ENCODE measurements at regions not wholly inside any gene's neighbourhood (a gene's known extent, or its start where the extent isn't known, plus 50 kb on each side); places are given as distances from the start of the nearest gene placed in this dataset.

DNA sequence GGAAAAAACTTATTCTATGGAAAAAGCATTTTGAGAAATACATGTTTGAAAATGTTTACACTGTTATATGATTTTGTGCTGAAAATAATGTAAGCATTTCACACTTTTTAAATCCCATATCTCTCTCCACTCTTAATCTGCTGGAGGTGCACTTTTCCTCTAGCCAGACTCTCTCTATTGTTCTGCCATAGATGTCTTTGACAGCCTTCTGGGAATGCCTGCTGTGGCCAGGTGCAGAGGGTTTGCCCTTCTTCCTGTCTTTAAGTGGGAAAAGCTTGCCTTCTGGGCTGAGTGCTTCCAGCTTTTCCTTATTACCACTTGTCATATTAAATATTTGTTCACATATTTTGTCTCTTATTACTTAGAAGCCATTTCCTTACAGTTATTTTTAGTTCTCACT is 60.1 kb upstream of the PPM1H start:
- DNase-seq (ENCODE audit: low spot score) = no peak

DNA sequence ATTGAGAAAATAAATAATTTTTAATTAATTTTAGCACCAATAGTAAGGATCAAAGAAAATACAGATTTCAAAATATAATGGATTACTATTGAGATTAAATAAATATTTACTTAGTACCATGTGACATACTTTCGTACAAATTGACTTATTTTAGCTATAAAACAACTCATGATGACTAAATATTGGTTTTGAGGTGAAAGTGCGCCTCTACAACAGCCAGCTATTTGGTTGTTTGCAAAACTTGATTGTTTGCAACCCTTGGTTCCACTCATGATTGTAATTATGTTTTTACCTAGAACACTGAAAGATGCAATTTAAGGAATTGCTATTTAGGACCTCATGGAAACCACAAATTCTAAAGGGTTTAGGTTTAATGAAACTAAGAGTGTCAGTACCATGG is 51.9 kb upstream of the PPM1H start:
- no peak for DNase-seq (ENCODE audit: low spot score)

Measured in H4 (cell line).